PC-3 (cell line): ENCODE measurements at regions not wholly inside any gene's neighbourhood (a gene's known extent, or its start where the extent isn't known, plus 50 kb on each side); places are given as distances from the start of the nearest gene placed in this dataset.
A peak's percentile ranks its signal among the peaks of the same experiment; 100 is the strongest.

Experiments used
- ATAC-seq: fragments of 200-7000 bp; cut with Tn5 transposase; 2 replicates; pipeline ENCODE4 v1.9.1; 2020; ENCODE audit warnings: mild to moderate bottlenecking, moderate library complexity
- BruUV-seq: library from RNA; stranded (reverse); fragments of 400-500 nt; replicated peaks from 2 replicates; lab custom pipeline; 2021; lab: Mats Ljungman, UMichigan
- CTCF ChIA-PET: fragments of 300-600 bp; sonication (Branson Sonifier 250); formaldehyde crosslinking; loops from one replicate; lab custom pipeline; 2022; ENCODE audit warnings: antibody characterized with exemption; lab: Charles Lee
- POLR2A ChIA-PET: fragments of 300-600 bp; sonication (Branson Sonifier 250); formaldehyde crosslinking; loops from one replicate; lab custom pipeline; 2022; ENCODE audit warnings: antibody characterized with exemption; ENCODE audit not compliant: unreplicated experiment; lab: Charles Lee
- DNase-seq: peaks from one replicate; pipeline ENCODE4 v3.0.0-alpha.2; 2015
- H2AFZ ChIP-seq: fragments of 300-600 bp; sonication (generic); 2 replicates; pipeline ENCODE4 v1.6.0; 2016; ENCODE audit warnings: antibody characterized with exemption, low read length
- H3F3A ChIP-seq: fragments of 300-600 bp; sonication (generic); one replicate; pipeline ENCODE4 v1.6.0; 2017; ENCODE audit warnings: antibody characterized with exemption, low read length, control low read depth, mild to moderate bottlenecking; ENCODE audit not compliant: unreplicated experiment
- H3K27ac ChIP-seq: fragments of 300-600 bp; sonication (generic); 2 replicates; pipeline ENCODE4 v1.5.1; 2016; ENCODE audit warnings: mild to moderate bottlenecking, low read length
- H3K27me3 ChIP-seq: fragments of 300-600 bp; sonication (generic); 2 replicates; pipeline ENCODE4 v1.6.1; 2016; ENCODE audit warnings: low read length, mixed read lengths
- H3K36me3 ChIP-seq: fragments of 300-600 bp; sonication (generic); 2 replicates; pipeline ENCODE4 v1.6.1; 2016; ENCODE audit warnings: low read depth, mixed run types, low read length, mixed read lengths
- H3K4me1 ChIP-seq: fragments of 300-600 bp; sonication (generic); 2 replicates; pipeline ENCODE4 v1.5.1; 2016; ENCODE audit warnings: low read length; ENCODE audit not compliant: insufficient read depth
- H3K4me2 ChIP-seq: fragments of 300-600 bp; sonication (generic); 2 replicates; pipeline ENCODE4 v1.6.0; 2016; ENCODE audit warnings: low read length
- H3K4me3 ChIP-seq: fragments of 300-600 bp; sonication (generic); 2 replicates; pipeline ENCODE4 v1.5.1; 2016; ENCODE audit warnings: mild to moderate bottlenecking, low read length, mixed read lengths
- H3K79me2 ChIP-seq: fragments of 300-600 bp; sonication (generic); 2 replicates; pipeline ENCODE4 v1.6.1; 2017; ENCODE audit warnings: low read length, mixed read lengths
- H3K9ac ChIP-seq: fragments of 300-600 bp; sonication (generic); 2 replicates; pipeline ENCODE4 v1.6.0; 2016; ENCODE audit warnings: mild to moderate bottlenecking, low read length
- H3K9me2 ChIP-seq: fragments of 300-600 bp; sonication (generic); replicated peaks from 2 replicates; pipeline ENCODE4 v1.6.1; 2016; ENCODE audit warnings: mixed run types, low read length, mixed read lengths
- H3K9me3 ChIP-seq: fragments of 300-600 bp; sonication (generic); 2 replicates; pipeline ENCODE4 v1.6.1; 2016; ENCODE audit warnings: low read length, mixed read lengths
- H4K20me1 ChIP-seq: fragments of 300-600 bp; sonication (generic); 2 replicates; pipeline ENCODE4 v1.6.1; 2016; ENCODE audit warnings: low read length, mixed read lengths
- EZH2 ChIP-seq: fragments of 300-600 bp; sonication (generic); IDR thresholded peaks from one replicate; pipeline ENCODE4 v1.6.1; 2017; ENCODE audit warnings: antibody characterized with exemption, mild to moderate bottlenecking, low read length; ENCODE audit not compliant: unreplicated experiment
- EZH2phosphoT487 ChIP-seq: fragments of 300-600 bp; sonication (generic); IDR thresholded peaks from 2 replicates; pipeline ENCODE4 v1.6.1; 2018; ENCODE audit warnings: mild to moderate bottlenecking, antibody characterized with exemption, low read length, borderline replicate concordance
- intact Hi-C: fragments of 100-400 bp; cut with micrococcal nuclease; formaldehyde crosslinking; loops from 2 replicates; pipeline ENCODE4 v1.9.0; 2023
- TF ChIP-seq, protein P1 (sequence below): fragments of 300-600 bp; sonication (generic); conservative IDR thresholded peaks from 2 replicates; pipeline ENCODE4 v1.5.1; 2017; ENCODE audit warnings: antibody characterized with exemption, low read depth, mild to moderate bottlenecking, low read length

DNA sequence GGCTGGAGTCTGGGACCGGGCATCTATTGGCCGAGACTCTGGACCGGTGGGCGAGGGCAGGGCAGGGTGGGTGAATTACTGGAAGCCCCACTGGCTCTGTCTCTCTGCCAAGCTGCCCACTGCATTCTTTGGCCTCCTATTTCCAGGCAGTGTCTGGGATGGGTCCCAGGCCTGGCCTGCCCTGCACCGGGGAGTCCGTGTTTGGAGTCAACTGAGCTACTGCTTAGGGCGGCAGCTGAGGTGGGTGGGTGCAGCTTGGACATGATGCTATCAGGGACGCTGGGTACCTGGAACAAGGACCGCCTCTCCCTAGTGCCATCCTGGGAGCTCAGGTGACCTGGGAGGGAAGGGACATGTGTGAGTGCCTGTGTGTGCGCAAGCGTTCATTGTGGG lies 58.1 kb downstream of the SOCS3 start:
- Histone ChIP-seq H4K20me1 (no peaks in the 10 kb centered on the region), H3K79me2 (no peaks in the 10 kb centered on the region), H3K4me2 (no peak overlapping the region), H3K9me3 (no peaks in the 10 kb centered on the region), H2AFZ (no peak overlapping the region), H3K4me3 (no peak overlapping the region), H3F3A (no peaks in the 10 kb centered on the region), H3K9me2 (no peaks in the 10 kb centered on the region), H3K4me1 (peaks cover 12% of the 10 kb centered on the region), H3K27ac (no peak overlapping the region), H3K9ac (no peak overlapping the region), H3K36me3 (no peaks in the 10 kb centered on the region), H3K27me3 (no peaks in the 10 kb centered on the region)
- intact Hi-C loops, result no loop called here
- ATAC-seq, result no peak
- TF ChIP-seq EZH2 (no peak), EZH2phosphoT487 (no peak)
- TF ChIP-seq, protein P1, sequence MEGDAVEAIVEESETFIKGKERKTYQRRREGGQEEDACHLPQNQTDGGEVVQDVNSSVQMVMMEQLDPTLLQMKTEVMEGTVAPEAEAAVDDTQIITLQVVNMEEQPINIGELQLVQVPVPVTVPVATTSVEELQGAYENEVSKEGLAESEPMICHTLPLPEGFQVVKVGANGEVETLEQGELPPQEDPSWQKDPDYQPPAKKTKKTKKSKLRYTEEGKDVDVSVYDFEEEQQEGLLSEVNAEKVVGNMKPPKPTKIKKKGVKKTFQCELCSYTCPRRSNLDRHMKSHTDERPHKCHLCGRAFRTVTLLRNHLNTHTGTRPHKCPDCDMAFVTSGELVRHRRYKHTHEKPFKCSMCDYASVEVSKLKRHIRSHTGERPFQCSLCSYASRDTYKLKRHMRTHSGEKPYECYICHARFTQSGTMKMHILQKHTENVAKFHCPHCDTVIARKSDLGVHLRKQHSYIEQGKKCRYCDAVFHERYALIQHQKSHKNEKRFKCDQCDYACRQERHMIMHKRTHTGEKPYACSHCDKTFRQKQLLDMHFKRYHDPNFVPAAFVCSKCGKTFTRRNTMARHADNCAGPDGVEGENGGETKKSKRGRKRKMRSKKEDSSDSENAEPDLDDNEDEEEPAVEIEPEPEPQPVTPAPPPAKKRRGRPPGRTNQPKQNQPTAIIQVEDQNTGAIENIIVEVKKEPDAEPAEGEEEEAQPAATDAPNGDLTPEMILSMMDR, result no peak
- POLR2A ChIA-PET, result no interaction called here
- no peak for DNase-seq
- BruUV-seq, result no TSS peak
- CTCF ChIA-PET, result interaction anchor here (0.7 kb wide), 1 partner anchor 12 kb away, joined by 3 read pairs; no protein-coding TSS in a partner anchor

DNA sequence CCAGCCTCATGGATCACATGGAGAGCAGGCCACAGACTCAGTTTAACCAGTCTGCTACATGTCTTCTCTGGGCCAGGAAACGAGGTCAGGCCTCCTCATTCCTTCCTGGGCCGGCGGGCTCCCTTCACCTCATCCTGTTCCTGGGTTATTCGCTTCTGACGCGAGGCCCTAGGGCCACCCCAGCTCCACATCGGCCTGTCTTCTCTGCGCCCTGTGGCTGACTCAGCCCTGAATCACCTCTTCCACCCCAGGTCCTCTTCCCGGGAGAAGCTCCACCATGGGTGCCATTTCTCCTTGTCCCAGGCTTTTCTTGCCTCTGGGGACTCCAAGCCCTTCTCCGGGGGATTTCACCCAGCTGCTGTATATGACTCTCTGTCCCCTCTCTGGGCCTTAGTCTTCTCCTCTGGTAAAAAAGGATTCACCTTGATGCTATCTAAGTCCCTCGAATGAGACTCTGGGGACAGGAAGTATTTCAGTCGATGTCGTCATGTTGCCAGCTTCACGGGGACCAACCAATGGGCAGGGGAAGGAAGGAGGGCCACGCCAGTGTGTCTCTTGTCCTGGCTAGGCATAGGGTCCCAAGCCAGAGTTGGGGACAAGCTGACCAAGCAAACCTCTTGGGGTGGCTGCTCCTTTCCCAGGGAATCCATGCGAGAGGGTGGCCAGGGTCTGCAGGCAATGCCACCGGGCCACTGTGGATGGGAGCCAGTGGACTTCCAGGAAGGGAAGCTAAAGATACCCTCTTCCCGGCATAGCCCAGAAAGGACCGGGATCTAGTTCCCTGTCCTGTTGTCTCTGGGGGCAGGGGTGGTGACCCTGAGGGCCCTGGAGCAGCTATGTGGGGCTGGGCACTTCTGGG lies 58.7 kb downstream of the SOCS3 start:
- ChIA-PET POLR2A (no interaction called here), CTCF (interaction anchor here (0.7 kb wide), 1 partner anchor 13 kb away, joined by 3 read pairs; no protein-coding TSS in a partner anchor)
- Histone ChIP-seq H4K20me1 (no peaks in the 10 kb centered on the region), H3K9me2 (no peaks in the 10 kb centered on the region), H3K36me3 (no peaks in the 10 kb centered on the region), H3K27me3 (no peaks in the 10 kb centered on the region), H3K27ac (peak overlapping the region; percentile 18), H3K79me2 (no peaks in the 10 kb centered on the region), H3F3A (no peaks in the 10 kb centered on the region), H2AFZ (peak overlapping the region; percentile 57), H3K4me2 (0 out of 2 replicates have a peak overlapping the region, but pooled peaks have one; percentile 3), H3K4me1 (peaks cover 12% of the 10 kb centered on the region), H3K4me3 (no peak overlapping the region), H3K9ac (no peak overlapping the region), H3K9me3 (no peaks in the 10 kb centered on the region)
- no TSS peak for BruUV-seq
- TF ChIP-seq EZH2 (no peak), EZH2phosphoT487 (no peak)
- TF ChIP-seq, protein P1, result no peak
- DNase-seq (peak; percentile 61), ATAC-seq (peak; percentile 78)
- intact Hi-C loops, result no loop called here

DNA sequence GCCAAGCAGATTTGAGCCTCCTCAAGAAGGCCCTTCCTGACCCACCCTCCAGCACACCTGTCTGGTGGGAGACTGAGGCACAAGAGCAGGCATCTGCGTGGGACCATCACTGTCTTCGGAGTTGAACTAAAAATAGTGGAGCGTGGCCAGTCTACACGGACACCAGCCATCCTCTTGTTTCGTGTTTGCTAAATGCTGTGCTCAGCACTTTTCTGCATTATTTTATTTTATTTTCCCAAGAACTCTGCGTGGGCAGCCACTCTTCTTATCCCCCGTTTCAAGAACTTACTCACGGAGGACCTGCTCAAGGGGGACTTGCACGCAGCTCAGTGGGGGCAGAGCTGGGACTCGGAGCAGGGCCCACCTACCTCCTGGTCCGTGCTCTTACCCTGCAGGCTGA lies 60.8 kb downstream of the SOCS3 start:
- H3K27me3 ChIP-seq, result no peaks in the 10 kb centered on the region
- no peak for DNase-seq
- no peak for ATAC-seq
- H4K20me1 ChIP-seq, result no peaks in the 10 kb centered on the region
- no peaks in the 10 kb centered on the region for H3K36me3 ChIP-seq
- ChIA-PET POLR2A (no interaction called here), CTCF (no interaction called here)
- TF ChIP-seq EZH2phosphoT487, result no peak
- TF ChIP-seq, protein P1, result no peak
- no peak overlapping the region for H3K9ac ChIP-seq
- H3K4me3 ChIP-seq, result no peak overlapping the region
- no peaks in the 10 kb centered on the region for H3K79me2 ChIP-seq
- no peak overlapping the region for H2AFZ ChIP-seq
- peaks cover 19% of the 10 kb centered on the region for H3K4me1 ChIP-seq
- peaks cover 3% of the 10 kb centered on the region for H3F3A ChIP-seq
- no peaks in the 10 kb centered on the region for H3K9me3 ChIP-seq
- no peak overlapping the region for H3K4me2 ChIP-seq
- no peaks in the 10 kb centered on the region for H3K9me2 ChIP-seq
- no peak overlapping the region for H3K27ac ChIP-seq
- intact Hi-C loops, result no loop called here
- BruUV-seq, result no TSS peak
